Fibroblast of mammary gland (primary cell): ENCODE measurements at regions not wholly inside any gene's neighbourhood (a gene's known extent, or its start where the extent isn't known, plus 50 kb on each side); places are given as distances from the start of the nearest gene placed in this dataset.

Experiments used
- DNase-seq: peaks from one replicate; pipeline ENCODE4 v3.0.0-alpha.2; 2010; ENCODE audit warnings: low read depth
- H3K4me3 ChIP-seq: 2 replicates; pipeline ENCODE4 v1.5.1; 2011; ENCODE audit warnings: low read depth, mild to moderate bottlenecking, low read length, moderate library complexity; ENCODE audit not compliant: control insufficient read depth
- CTCF ChIP-seq: conservative IDR thresholded peaks from 2 replicates; pipeline ENCODE4 v1.5.1; 2011; ENCODE audit warnings: low read depth, low read length, inconsistent platforms; ENCODE audit not compliant: control insufficient read depth, insufficient read depth

- no peak for TF ChIP-seq CTCF
- DNase-seq: no peak
- H3K4me3 ChIP-seq: no peak overlapping the region
Measured at GRCh38 chr6:115832786-115833185, 227.9 kb downstream of the FRK start.

- no peak for DNase-seq
- TF ChIP-seq CTCF: no peak
- no peak overlapping the region for H3K4me3 ChIP-seq
Measured at GRCh38 chr6:115832186-115832585, 228.5 kb downstream of the FRK start.

GRCh38 chr6:115830895-115831294 lies 229.8 kb downstream of the FRK start:
- no peak for TF ChIP-seq CTCF
- DNase-seq: no peak
- no peak overlapping the region for H3K4me3 ChIP-seq

- H3K4me3 ChIP-seq: no peak overlapping the region
- DNase-seq: no peak
- TF ChIP-seq CTCF: no peak
Measured at GRCh38 chr6:115821798-115822197, 238.9 kb downstream of the FRK start.

GRCh38 chr6:115819506-115819905 lies 241.2 kb downstream of the FRK start:
- no peak for DNase-seq
- TF ChIP-seq CTCF: no peak
- H3K4me3 ChIP-seq: no peak overlapping the region

- no peak for TF ChIP-seq CTCF
- DNase-seq: no peak
- no peak overlapping the region for H3K4me3 ChIP-seq
Measured at GRCh38 chr6:115817161-115817560, 243.5 kb downstream of the FRK start.

GRCh38 chr6:115814907-115815306 lies 245.8 kb downstream of the FRK start:
- H3K4me3 ChIP-seq: no peak overlapping the region
- DNase-seq: no peak
- TF ChIP-seq CTCF: no peak
